Right lung (tissue), 2 donors: ENCODE measurements at regions not wholly inside any gene's neighbourhood (a gene's known extent, or its start where the extent isn't known, plus 50 kb on each side); places are given as distances from the start of the nearest gene placed in this dataset.
"Not testable (repeated sequence)": the region's sequence is repeated elsewhere in the genome, so short reads cannot be mapped to it uniquely, and the experiment has no call there.

ENCODE experiments used
- DNase-seq, 2 donors: peaks; one replicate each; pipeline ENCODE4 v3.0.0-alpha.2; 2013

DNA sequence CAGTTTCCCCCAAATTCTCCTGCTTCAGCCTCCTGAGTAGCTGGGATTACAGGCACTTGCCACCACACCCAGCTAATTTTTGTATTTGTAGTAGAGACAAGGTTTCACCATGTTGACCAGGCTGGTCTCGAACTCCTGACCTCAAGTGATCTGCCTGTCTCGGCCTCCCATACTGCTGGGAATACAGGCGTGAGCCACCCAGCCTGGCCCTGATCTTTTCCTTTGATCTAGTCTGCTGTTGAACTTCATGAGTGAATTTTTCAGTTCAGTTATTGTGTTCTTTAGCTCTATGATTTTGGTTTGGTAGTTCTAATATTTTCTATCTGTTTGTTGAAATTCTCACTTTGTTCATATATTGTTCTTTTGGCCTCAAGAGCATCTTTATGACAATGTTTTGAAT lies 83.4 kb upstream of the RAP2C start:
- DNase-seq, result not testable (repeated sequence)

DNA sequence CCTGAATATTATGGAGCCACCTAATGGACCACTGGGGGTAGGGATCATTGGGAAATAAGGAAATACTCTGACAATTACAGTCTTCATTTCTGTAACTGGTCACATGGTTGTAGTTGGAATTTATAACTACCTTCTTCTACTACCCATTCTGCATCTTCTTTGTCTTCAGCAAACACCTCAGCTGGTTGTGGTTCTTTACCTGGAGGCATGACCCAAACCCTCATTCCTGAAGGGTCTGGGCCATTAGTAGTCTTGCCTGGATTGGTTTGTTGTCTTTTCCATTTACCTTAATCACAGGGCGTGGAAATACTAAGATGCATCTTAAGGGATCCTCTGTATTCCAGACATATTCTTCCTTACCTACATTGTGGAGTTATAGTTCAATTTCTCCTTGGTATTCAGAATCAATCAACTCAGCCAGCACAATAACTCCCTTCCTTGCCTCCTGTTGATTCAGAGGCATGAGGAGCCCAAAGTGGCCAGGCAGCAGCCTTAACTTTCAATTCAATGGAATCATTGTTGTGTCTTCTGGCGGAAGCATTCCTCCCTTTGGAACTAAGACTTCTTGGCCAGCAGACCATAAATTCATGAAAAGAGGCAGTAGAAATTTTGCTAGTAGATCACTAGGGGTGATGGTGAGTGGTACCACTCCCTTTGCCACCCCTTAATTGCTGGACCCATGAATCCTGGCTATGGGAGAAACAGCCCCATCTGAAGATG lies 75.7 kb upstream of the RAP2C start:
- no peak for DNase-seq

DNA sequence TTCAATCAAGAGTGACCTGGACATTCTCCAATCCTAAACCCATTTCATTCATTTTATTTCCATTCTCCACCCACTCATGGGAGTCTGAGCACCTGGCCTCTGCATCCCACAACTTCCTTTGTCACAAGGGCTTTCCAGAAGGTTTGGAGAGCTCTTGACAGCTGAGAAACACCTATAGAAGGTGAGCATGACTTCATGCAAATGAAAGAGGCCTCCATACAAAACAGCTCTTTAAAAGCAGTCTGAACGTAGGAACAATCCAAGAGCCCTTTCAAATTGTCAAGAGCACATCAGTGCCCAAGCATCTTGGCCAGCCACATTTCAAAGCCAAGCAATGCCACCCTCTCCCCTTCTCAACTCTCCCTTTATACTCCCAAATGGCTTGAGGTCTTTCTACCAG lies 74.9 kb upstream of the RAP2C start:
- DNase-seq, result peak; percentile 4 to 10

DNA sequence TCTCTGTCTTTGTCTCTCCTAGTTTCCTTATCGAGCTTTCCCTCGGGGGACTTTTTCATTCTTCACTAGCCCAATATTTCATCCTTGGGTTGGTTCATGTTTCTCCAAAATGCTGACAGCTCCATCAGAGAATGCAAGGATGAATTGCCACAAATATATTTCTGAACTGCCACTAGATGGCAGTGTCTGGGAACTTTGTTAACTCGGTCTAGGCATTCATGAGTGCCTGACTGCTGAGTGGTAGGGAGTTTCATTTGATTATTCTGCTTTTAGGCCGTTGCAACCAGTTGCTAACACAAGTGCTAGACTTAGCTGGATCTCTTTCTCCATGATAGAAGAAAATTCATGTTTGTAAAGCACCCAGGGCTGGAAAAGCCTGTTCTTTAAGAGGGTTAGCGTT lies 73.5 kb upstream of the RAP2C start:
- peak; percentile 42 to 51 for DNase-seq

DNA sequence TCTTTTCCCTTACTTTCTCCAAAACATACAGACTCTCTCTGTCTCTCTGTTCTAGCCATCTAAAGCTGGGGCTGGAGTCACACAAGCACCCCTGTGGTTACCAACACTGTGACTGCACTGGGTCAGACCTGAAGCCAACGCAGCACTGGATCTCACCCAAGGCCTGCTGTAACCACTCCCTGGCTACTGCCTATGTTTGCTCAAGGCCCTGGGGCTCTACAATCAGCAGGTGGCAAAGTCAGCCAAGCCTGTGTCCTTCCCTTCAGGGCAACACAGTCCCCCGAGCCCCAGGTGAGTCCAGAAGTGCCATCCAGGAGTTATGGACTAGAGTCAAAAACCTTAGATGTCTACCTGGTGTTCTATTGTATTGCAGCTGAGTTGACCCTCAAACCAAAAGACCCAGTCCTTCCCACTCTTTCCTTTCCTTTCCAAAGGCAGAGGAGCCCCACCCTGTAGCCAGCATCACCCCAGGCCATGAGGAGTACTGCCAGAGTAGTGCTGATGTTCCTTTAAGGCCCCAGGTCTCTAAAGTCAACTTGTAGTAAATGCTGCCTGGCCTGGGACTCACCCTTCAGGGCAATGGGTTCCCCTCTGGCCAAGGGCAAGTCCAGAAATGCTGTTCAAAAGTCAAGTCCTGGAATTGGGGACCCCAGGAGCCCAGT lies 58.8 kb upstream of the RAP2C start:
- no peak for DNase-seq

DNA sequence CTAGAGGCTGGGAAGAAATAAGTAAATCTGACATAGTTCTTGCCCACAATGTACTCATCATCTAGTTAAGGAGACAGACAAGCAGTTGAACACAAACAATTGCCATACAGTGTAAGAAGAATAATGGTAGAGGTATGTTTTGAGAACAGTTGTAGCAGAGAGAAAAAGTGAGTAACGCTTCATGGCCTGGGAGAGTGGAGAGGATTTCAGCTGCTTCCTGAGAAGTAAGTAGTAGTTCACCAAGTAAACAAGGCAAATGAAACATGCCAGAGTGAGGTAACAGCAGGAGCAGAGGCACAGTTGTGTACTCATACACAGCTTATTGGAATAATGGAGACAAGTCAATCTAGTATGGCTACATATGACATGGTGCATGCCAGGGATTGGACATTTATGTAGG lies 53.6 kb upstream of the RAP2C start:
- no peak for DNase-seq

DNA sequence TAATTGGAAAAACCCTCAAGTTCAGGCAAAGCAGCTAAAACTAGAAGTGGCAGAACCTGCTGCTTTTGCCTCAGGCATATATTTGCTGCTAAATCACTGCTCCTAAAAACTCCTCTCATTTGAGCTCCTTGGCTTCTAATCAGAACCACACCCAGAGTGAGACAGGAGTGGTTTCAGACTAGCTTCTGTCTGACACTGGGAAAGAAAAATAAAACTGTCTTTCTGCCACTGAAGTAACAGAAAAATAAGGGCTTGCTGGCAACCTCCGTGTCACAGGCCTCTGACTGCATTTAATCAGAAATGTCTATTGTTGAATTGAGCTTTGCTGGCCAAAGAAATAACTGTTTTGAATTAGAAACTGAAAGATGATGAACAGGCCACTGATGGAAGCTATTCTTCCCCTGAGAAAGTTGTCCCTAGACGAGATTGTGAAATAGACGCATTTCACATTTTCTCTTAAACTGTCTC lies 52.1 kb upstream of the RAP2C start:
- DNase-seq, result no peak

DNA sequence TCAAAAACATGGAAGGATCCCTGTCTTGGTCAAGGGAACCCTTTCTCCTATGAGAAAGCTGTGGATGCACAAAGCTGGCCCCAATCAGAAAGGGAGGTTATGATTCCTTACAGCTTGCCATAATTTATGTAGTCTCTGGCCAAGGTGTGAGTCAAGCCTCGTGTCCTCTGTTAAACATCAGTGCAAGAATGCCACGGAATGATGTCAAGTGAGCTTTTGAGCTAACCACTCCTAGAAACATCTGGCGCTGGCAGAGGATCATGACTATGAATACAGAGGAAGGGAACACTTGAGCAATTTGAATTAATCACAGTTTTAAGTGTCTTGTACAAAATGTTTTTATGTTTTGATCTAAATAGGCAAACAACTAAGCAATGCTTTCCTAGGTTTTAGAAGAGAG lies 51.5 kb upstream of the RAP2C start:
- no peak for DNase-seq

DNA sequence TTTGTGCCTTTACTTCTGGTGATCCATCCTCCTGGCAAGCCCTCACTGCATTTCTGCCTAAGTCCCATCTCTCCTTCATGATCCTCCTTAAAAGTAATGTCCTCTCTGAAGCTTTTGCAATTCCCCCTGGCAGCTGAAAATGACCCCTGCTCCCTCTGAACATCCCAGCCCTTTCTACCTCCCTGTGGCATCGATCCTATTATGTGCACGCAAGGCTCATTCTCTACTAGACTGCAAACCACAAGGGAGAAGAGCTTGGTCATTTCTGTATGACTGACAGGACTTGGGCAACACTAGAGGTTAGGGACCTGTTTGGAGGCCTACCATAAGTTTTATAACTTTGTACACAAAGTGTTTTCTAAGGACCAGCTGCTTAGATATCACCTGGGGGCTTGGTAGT lies 50.8 kb upstream of the RAP2C start:
- no peak for DNase-seq
